ENCODE measurements at regions not wholly inside any gene's neighbourhood (a gene's known extent, or its start where the extent isn't known, plus 50 kb on each side); places are given as distances from the start of the nearest gene placed in this dataset.

DNA sequence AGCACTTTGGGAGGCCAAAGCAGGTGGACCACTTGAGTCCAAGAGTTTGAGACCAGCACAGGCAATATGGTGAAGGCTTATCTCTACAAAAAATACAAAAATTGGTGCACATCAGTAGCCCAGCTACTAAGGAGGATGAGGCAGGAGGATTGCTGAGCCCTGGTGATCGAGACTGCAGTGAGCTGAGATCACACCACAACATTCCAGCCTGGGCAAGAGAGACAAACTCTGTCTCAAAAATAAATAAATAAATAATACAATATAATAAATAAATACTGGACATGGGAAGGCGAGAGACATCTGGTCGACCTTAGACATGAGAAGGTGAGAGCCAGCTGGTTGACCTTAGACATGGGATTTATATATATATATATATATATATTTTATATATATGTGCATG, 119.8 kb upstream of the SLC38A4 start:
- intact Hi-C loops (cut with DNase I) = no loop called here
- no peak for ATAC-seq
- 93% methylated on average over 3 of the region's 3 CpGs for WGBS, 2 donors

DNA sequence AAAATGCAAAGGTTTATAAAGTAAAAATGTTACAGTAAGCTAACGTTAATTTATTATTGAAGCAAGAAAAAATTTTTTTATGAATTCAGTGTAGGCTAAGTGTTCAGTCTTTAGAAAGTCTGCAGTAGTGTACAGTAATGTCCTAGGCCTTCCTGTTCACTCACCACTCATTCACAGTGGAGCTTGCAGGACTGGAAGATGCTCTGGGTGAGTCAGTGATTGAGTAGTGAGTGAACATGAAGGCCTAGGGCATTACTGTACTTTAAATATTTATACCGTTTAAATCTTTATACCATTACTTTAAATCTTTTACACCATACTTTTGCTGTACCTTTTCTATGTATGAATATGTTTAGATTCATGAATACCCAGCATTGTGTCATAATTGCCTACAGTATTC, 120.3 kb upstream of the SLC38A4 start:
- no peaks in the 10 kb centered on the region for H3K4me1 ChIP-seq
- H3K27ac ChIP-seq = no peak overlapping the region
- H3K36me3 ChIP-seq (replicated peaks in 1 of 2; ENCODE audit: insufficient read depth in 1 of 2, low read depth in 2 of 2) = no peaks in the 10 kb centered on the region
- intact Hi-C loops (cut with DNase I) = no loop called here
- no peaks in the 10 kb centered on the region for H3K9me3 ChIP-seq
- WGBS, 2 donors = 84 to 91% methylated on average over 2 of the region's 2 CpGs
- TF ChIP-seq POLR2A (IDR thresholded peaks at IDR 0.05) = no peak
- TF ChIP-seq, protein P1, sequence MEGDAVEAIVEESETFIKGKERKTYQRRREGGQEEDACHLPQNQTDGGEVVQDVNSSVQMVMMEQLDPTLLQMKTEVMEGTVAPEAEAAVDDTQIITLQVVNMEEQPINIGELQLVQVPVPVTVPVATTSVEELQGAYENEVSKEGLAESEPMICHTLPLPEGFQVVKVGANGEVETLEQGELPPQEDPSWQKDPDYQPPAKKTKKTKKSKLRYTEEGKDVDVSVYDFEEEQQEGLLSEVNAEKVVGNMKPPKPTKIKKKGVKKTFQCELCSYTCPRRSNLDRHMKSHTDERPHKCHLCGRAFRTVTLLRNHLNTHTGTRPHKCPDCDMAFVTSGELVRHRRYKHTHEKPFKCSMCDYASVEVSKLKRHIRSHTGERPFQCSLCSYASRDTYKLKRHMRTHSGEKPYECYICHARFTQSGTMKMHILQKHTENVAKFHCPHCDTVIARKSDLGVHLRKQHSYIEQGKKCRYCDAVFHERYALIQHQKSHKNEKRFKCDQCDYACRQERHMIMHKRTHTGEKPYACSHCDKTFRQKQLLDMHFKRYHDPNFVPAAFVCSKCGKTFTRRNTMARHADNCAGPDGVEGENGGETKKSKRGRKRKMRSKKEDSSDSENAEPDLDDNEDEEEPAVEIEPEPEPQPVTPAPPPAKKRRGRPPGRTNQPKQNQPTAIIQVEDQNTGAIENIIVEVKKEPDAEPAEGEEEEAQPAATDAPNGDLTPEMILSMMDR (IDR thresholded peaks at IDR 0.05) = no peak
- no peaks in the 10 kb centered on the region for H3K27me3 ChIP-seq
- DNase-seq = no peak
- H3K4me3 ChIP-seq = no peak overlapping the region
- no peak for ATAC-seq

More for the DNA sequence above, 119.8 kb upstream of the SLC38A4 start:
- Histone ChIP-seq H3K27me3 (no peaks in the 10 kb centered on the region), H3K9me3 (no peaks in the 10 kb centered on the region), H3K27ac (no peak overlapping the region), H3K36me3 (replicated peaks in 1 of 2; ENCODE audit: insufficient read depth in 1 of 2, low read depth in 2 of 2) (no peaks in the 10 kb centered on the region), H3K4me1 (no peaks in the 10 kb centered on the region), H3K4me3 (no peak overlapping the region)
- TF ChIP-seq POLR2A (IDR thresholded peaks at IDR 0.05) = no peak
- TF ChIP-seq, protein P1 (IDR thresholded peaks at IDR 0.05) = no peak
- no peak for DNase-seq

DNA sequence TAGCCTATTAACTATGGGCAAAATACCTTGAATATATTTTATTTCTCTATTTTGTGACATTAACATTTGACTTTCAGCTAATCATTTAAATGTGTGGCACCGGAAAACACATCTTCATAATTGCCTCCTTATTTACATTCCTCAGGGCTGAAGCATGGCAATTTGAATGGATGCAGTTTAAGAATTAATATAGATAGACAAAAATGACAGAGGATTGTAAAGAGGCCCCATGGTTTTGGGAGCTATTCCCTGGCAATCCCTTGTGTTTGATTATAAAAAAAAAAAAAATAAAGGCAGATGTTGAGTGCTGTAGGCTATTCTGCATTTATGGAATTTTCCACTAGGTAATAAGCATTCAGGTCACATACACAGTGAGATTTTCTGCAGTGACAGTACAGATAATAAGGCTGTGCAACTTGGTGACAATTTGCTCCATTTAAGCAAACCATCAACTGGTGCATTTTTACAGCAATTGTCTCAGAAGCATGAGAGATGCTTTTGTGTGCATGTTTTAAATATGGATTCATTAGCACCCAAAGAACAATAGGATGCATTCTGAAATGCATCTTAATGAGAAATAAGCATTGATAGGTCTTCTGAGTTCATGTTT, 123.2 kb upstream of the SLC38A4 start:
- 78 to 91% methylated on average over 1 of the region's 1 CpG for WGBS, 2 donors
- Histone ChIP-seq H3K36me3 (replicated peaks in 1 of 2; ENCODE audit: insufficient read depth in 1 of 2, low read depth in 2 of 2) (no peaks in the 10 kb centered on the region), H3K27me3 (no peaks in the 10 kb centered on the region), H3K4me3 (no peak overlapping the region), H3K9me3 (no peaks in the 10 kb centered on the region), H3K4me1 (no peaks in the 10 kb centered on the region), H3K27ac (no peak overlapping the region)
- no peak for TF ChIP-seq POLR2A (IDR thresholded peaks at IDR 0.05)
- TF ChIP-seq, protein P1 (IDR thresholded peaks at IDR 0.05) = no peak
- no peak for DNase-seq
- intact Hi-C loops (cut with DNase I) = no loop called here
- no peak for ATAC-seq

DNA sequence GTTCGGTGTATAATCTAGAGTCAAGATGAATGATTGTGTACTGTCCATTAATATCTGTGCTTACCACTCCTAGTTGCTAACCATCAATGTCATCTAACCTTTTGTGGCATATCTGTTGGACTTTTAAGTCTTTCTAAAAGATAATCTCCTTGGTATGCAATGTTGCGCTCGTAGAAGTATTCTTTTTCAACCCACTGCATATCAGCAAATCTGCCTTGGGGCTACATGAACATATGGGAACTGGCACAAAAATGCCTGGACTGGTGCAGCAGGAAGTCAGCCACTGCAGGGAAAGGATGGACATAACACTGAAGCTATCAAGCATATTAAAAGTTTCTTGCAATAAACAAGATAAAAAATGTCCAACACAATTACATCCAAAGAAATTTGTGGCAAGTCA, 124.3 kb upstream of the SLC38A4 start:
- H3K4me3 ChIP-seq = no peak overlapping the region
- no peaks in the 10 kb centered on the region for H3K9me3 ChIP-seq
- DNase-seq = no peak
- TF ChIP-seq POLR2A (IDR thresholded peaks at IDR 0.05) = no peak
- TF ChIP-seq, protein P1 (IDR thresholded peaks at IDR 0.05) = no peak
- intact Hi-C loops (cut with DNase I) = no loop called here
- 88% methylated on average over 3 of the region's 3 CpGs for WGBS, 2 donors
- H3K27me3 ChIP-seq = no peaks in the 10 kb centered on the region
- H3K27ac ChIP-seq = no peak overlapping the region
- H3K36me3 ChIP-seq (replicated peaks in 1 of 2; ENCODE audit: insufficient read depth in 1 of 2, low read depth in 2 of 2) = no peaks in the 10 kb centered on the region
- ATAC-seq = no peak
- no peaks in the 10 kb centered on the region for H3K4me1 ChIP-seq

DNA sequence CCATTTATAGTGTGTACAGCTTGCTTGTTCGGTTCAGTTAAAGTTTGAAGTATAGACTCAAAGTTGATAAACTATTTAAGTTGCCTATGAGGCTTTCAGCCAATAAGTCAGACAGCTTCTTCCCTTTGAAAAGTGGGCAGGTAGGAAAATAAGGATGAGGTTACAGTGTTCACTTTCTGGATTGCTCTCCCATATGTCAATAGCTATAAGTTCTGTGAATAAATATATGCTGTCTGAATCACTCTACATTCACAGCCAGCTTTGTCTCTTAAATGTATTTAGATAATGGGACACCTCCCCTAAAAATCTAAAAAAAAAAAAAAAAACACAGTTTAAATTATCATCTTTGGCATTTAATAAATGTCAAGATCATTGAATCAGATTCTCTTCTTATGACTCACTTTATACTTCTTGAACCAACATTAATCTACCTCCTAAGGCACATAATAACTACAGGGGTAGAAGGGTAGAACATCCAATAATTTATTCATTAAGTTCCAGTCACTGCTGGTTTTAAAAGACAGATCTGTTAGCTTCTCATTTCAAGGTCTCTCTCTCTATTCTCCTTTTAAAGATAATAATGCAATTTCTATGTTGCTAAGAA, 126.4 kb upstream of the PCED1B start:
- Histone ChIP-seq H3K36me3 (replicated peaks in 1 of 2; ENCODE audit: insufficient read depth in 1 of 2, low read depth in 2 of 2) (no peaks in the 10 kb centered on the region), H3K4me1 (no peaks in the 10 kb centered on the region), H3K9me3 (no peaks in the 10 kb centered on the region), H3K27ac (no peak overlapping the region), H3K27me3 (no peaks in the 10 kb centered on the region), H3K4me3 (no peak overlapping the region)
- WGBS, 2 donors = 59 to 67% methylated on average over 1 of the region's 1 CpG
- DNase-seq (no peak), ATAC-seq (no peak)
- intact Hi-C loops (cut with DNase I) = no loop called here
- TF ChIP-seq POLR2A (IDR thresholded peaks at IDR 0.05) = no peak
- TF ChIP-seq, protein P1 (IDR thresholded peaks at IDR 0.05) = no peak
